ENCODE measurements at regions not wholly inside any gene's neighbourhood (a gene's known extent, or its start where the extent isn't known, plus 50 kb on each side); places are given as distances from the start of the nearest gene placed in this dataset.

DNA sequence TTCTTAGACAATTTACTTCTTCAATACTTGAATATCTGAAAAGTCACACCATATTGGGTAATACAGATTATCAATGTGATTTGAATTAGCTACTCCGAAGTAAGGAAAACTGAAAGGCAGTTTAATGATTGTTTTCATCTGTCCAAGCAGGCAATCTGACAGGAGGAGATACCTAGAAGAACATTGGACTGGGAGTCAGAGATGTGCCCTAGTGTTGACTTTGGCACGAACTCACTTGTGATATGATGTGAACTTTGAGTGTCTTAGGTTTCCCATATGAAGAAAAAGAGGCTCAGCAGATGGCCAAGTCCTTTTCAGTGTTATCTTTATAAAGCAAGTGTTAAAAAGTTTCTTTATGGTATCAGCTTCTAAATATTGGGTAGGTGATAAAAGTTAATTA is 287.1 kb downstream of the MTX2 start:
- TF ChIP-seq, protein P1, sequence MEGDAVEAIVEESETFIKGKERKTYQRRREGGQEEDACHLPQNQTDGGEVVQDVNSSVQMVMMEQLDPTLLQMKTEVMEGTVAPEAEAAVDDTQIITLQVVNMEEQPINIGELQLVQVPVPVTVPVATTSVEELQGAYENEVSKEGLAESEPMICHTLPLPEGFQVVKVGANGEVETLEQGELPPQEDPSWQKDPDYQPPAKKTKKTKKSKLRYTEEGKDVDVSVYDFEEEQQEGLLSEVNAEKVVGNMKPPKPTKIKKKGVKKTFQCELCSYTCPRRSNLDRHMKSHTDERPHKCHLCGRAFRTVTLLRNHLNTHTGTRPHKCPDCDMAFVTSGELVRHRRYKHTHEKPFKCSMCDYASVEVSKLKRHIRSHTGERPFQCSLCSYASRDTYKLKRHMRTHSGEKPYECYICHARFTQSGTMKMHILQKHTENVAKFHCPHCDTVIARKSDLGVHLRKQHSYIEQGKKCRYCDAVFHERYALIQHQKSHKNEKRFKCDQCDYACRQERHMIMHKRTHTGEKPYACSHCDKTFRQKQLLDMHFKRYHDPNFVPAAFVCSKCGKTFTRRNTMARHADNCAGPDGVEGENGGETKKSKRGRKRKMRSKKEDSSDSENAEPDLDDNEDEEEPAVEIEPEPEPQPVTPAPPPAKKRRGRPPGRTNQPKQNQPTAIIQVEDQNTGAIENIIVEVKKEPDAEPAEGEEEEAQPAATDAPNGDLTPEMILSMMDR (conservative IDR thresholded peaks at IDR 0.05; ENCODE audit: low read length): no peak
- TF ChIP-seq EZH2phosphoT487 (IDR thresholded peaks at IDR 0.05; ENCODE audit: borderline replicate concordance, low read depth, low read length): no peak
